ENCODE measurements at regions not wholly inside any gene's neighbourhood (a gene's known extent, or its start where the extent isn't known, plus 50 kb on each side); places are given as distances from the start of the nearest gene placed in this dataset.
"Not testable (repeated sequence)": the region's sequence is repeated elsewhere in the genome, so short reads cannot be mapped to it uniquely, and the experiment has no call there.

GRCh38 chr7:17109020-17109419, 189.4 kb upstream of the AHR start:
- no peaks in the 10 kb centered on the region for H3K9me3 ChIP-seq
- no peaks in the 10 kb centered on the region for H3K27me3 ChIP-seq
- intact Hi-C loops (cut with DNase I) = no loop called here
- DNase-seq (no peak), ATAC-seq (no peak)
- H3K36me3 ChIP-seq = no peaks in the 10 kb centered on the region
- no peak for TF ChIP-seq CTCF (IDR thresholded peaks at IDR 0.05)
- peaks cover 3% of the 10 kb centered on the region for H3K4me1 ChIP-seq
- H3K27ac ChIP-seq = no peak overlapping the region
- H3K4me3 ChIP-seq = no peak overlapping the region

- H3K27ac ChIP-seq; intact Hi-C loops (cut with DNase I); H3K36me3 ChIP-seq; DNase-seq; H3K9me3 ChIP-seq; H3K27me3 ChIP-seq; H3K4me3 ChIP-seq; ATAC-seq; H3K4me1 ChIP-seq: not testable (repeated sequence)
Measured at GRCh38 chr7:17113770-17114169, 184.7 kb upstream of the AHR start.

GRCh38 chr7:17118412-17118811, 180.0 kb upstream of the AHR start:
- intact Hi-C loops (cut with DNase I) = no loop called here
- TF ChIP-seq CTCF (IDR thresholded peaks at IDR 0.05) = no peak
- no peaks in the 10 kb centered on the region for H3K36me3 ChIP-seq
- no peaks in the 10 kb centered on the region for H3K9me3 ChIP-seq
- DNase-seq = no peak
- H3K27me3 ChIP-seq = no peaks in the 10 kb centered on the region
- ATAC-seq = no peak
- H3K4me3 ChIP-seq = no peak overlapping the region
- no peak overlapping the region for H3K27ac ChIP-seq
- no peaks in the 10 kb centered on the region for H3K4me1 ChIP-seq

- intact Hi-C loops (cut with DNase I) = no loop called here
Measured at GRCh38 chr7:17120756-17121155, 177.7 kb upstream of the AHR start.

GRCh38 chr7:17121671-17122070, 176.8 kb upstream of the AHR start:
- Histone ChIP-seq H3K4me1 (no peaks in the 10 kb centered on the region), H3K27me3 (no peaks in the 10 kb centered on the region), H3K36me3 (no peaks in the 10 kb centered on the region), H3K9me3 (no peaks in the 10 kb centered on the region), H3K4me3 (no peak overlapping the region), H3K27ac (no peak overlapping the region)
- ATAC-seq (no peak), DNase-seq (no peak)
- intact Hi-C loops (cut with DNase I) = no loop called here
- TF ChIP-seq CTCF (IDR thresholded peaks at IDR 0.05) = no peak

More at GRCh38 chr7:17120756-17121155, 177.7 kb upstream of the AHR start:
- DNase-seq (no peak), ATAC-seq (peak; percentile 41)
- Histone ChIP-seq H3K27me3 (no peaks in the 10 kb centered on the region), H3K36me3 (no peaks in the 10 kb centered on the region), H3K27ac (no peak overlapping the region), H3K4me3 (no peak overlapping the region), H3K4me1 (no peaks in the 10 kb centered on the region), H3K9me3 (no peaks in the 10 kb centered on the region)
- no peak for TF ChIP-seq CTCF (IDR thresholded peaks at IDR 0.05)

GRCh38 chr7:17123020-17123419, 175.4 kb upstream of the AHR start:
- no peak for DNase-seq
- peak; percentile 73 for ATAC-seq
- intact Hi-C loops (cut with DNase I) = no loop called here
- Histone ChIP-seq H3K36me3 (no peaks in the 10 kb centered on the region), H3K4me1 (no peaks in the 10 kb centered on the region), H3K27me3 (no peaks in the 10 kb centered on the region), H3K4me3 (no peak overlapping the region), H3K27ac (no peak overlapping the region), H3K9me3 (no peaks in the 10 kb centered on the region)
- TF ChIP-seq CTCF (IDR thresholded peaks at IDR 0.05) = no peak
